Liver (tissue), 3 donors: ENCODE measurements at regions not wholly inside any gene's neighbourhood (a gene's known extent, or its start where the extent isn't known, plus 50 kb on each side); places are given as distances from the start of the nearest gene placed in this dataset.

Experiments
- HNF4A ChIP-seq, 2 donors: conservative IDR thresholded peaks; 2 replicates each; pipeline ENCODE4 v1.6.1; 2016; ENCODE audit warnings: antibody characterized with exemption in 2 of 2, mild to moderate bottlenecking in 2 of 2
- JUND ChIP-seq, 2 donors: IDR thresholded peaks; 2 replicates each; pipeline ENCODE4 v1.6.1; 2016; ENCODE audit warnings: antibody characterized with exemption in 2 of 2
- RAD21 ChIP-seq, 2 donors: IDR thresholded peaks; 2 replicates each; pipeline ENCODE4 v1.6.1; 2016; ENCODE audit warnings: antibody characterized with exemption in 2 of 2, mild to moderate bottlenecking in 2 of 2
- SP1 ChIP-seq: IDR thresholded peaks from 2 replicates; pipeline ENCODE4 v1.6.1; 2018; ENCODE audit warnings: antibody characterized with exemption, mild to moderate bottlenecking
- TAF1 ChIP-seq: conservative IDR thresholded peaks from 2 replicates; pipeline ENCODE4 v1.6.1; 2016; ENCODE audit warnings: antibody characterized with exemption, mild to moderate bottlenecking
- YY1 ChIP-seq: IDR thresholded peaks from 2 replicates; pipeline ENCODE4 v1.6.1; 2016; ENCODE audit warnings: antibody characterized with exemption, mild to moderate bottlenecking
- TF ChIP-seq, protein P1 (sequence below): fragments of 150-350 bp; IDR thresholded peaks from 2 replicates; pipeline ENCODE4 v1.5.1; 2017; ENCODE audit warnings: improper control_type of control experiment, low read depth, low read length; ENCODE audit not compliant: missing input control
- TF ChIP-seq, protein P2 (sequence below): IDR thresholded peaks from 2 replicates; pipeline ENCODE4 v1.6.1; 2016; ENCODE audit warnings: antibody characterized with exemption
- TF ChIP-seq, protein P3 (sequence below): IDR thresholded peaks from 2 replicates; pipeline ENCODE4 v1.6.1; 2016; ENCODE audit warnings: antibody characterized with exemption
- TF ChIP-seq, protein P4 (sequence below): IDR thresholded peaks from 2 replicates; pipeline ENCODE4 v1.6.1; 2016; ENCODE audit warnings: antibody characterized with exemption, mild to moderate bottlenecking
- TF ChIP-seq, protein P5 (sequence below): IDR thresholded peaks from 2 replicates; pipeline ENCODE4 v1.6.1; 2016; ENCODE audit warnings: antibody characterized with exemption
- donor health status: healthy.
- donor health status: healthy.

DNA sequence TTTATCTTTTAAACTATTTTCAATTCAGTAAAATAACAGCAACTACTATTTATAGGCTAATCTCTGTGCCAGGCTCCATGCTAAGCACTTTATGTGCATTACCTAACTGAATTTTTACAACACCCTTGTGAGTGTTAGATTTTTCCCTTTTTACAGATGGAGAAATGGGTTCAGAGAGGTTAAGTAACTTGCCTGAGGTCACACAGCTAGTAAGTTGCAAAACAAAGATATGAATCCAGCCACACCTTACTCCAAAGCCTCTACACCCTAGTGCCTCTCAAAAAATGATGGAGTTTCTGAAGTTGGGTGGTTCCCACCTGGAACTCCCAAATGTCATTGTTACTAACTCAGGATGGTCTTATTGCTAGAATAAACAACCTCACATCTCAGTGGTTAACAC lies 60.8 kb downstream of the RHOB start:
- TF ChIP-seq, protein P1, sequence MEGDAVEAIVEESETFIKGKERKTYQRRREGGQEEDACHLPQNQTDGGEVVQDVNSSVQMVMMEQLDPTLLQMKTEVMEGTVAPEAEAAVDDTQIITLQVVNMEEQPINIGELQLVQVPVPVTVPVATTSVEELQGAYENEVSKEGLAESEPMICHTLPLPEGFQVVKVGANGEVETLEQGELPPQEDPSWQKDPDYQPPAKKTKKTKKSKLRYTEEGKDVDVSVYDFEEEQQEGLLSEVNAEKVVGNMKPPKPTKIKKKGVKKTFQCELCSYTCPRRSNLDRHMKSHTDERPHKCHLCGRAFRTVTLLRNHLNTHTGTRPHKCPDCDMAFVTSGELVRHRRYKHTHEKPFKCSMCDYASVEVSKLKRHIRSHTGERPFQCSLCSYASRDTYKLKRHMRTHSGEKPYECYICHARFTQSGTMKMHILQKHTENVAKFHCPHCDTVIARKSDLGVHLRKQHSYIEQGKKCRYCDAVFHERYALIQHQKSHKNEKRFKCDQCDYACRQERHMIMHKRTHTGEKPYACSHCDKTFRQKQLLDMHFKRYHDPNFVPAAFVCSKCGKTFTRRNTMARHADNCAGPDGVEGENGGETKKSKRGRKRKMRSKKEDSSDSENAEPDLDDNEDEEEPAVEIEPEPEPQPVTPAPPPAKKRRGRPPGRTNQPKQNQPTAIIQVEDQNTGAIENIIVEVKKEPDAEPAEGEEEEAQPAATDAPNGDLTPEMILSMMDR: no peak
- TF ChIP-seq SP1 (no peak), HNF4A (conservative IDR thresholded peaks at IDR 0.05) (no peak), YY1 (no peak), RAD21 (IDR thresholded peaks at IDR 0.05) (no peak), TAF1 (no peak), JUND (IDR thresholded peaks at IDR 0.05) (no peak)
- TF ChIP-seq, protein P2, sequence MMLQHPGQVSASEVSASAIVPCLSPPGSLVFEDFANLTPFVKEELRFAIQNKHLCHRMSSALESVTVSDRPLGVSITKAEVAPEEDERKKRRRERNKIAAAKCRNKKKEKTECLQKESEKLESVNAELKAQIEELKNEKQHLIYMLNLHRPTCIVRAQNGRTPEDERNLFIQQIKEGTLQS: no peak
- TF ChIP-seq, protein P3, sequence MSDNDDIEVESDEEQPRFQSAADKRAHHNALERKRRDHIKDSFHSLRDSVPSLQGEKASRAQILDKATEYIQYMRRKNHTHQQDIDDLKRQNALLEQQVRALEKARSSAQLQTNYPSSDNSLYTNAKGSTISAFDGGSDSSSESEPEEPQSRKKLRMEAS: no peak
- TF ChIP-seq, protein P4, sequence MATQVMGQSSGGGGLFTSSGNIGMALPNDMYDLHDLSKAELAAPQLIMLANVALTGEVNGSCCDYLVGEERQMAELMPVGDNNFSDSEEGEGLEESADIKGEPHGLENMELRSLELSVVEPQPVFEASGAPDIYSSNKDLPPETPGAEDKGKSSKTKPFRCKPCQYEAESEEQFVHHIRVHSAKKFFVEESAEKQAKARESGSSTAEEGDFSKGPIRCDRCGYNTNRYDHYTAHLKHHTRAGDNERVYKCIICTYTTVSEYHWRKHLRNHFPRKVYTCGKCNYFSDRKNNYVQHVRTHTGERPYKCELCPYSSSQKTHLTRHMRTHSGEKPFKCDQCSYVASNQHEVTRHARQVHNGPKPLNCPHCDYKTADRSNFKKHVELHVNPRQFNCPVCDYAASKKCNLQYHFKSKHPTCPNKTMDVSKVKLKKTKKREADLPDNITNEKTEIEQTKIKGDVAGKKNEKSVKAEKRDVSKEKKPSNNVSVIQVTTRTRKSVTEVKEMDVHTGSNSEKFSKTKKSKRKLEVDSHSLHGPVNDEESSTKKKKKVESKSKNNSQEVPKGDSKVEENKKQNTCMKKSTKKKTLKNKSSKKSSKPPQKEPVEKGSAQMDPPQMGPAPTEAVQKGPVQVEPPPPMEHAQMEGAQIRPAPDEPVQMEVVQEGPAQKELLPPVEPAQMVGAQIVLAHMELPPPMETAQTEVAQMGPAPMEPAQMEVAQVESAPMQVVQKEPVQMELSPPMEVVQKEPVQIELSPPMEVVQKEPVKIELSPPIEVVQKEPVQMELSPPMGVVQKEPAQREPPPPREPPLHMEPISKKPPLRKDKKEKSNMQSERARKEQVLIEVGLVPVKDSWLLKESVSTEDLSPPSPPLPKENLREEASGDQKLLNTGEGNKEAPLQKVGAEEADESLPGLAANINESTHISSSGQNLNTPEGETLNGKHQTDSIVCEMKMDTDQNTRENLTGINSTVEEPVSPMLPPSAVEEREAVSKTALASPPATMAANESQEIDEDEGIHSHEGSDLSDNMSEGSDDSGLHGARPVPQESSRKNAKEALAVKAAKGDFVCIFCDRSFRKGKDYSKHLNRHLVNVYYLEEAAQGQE: no peak
- TF ChIP-seq, protein P5, sequence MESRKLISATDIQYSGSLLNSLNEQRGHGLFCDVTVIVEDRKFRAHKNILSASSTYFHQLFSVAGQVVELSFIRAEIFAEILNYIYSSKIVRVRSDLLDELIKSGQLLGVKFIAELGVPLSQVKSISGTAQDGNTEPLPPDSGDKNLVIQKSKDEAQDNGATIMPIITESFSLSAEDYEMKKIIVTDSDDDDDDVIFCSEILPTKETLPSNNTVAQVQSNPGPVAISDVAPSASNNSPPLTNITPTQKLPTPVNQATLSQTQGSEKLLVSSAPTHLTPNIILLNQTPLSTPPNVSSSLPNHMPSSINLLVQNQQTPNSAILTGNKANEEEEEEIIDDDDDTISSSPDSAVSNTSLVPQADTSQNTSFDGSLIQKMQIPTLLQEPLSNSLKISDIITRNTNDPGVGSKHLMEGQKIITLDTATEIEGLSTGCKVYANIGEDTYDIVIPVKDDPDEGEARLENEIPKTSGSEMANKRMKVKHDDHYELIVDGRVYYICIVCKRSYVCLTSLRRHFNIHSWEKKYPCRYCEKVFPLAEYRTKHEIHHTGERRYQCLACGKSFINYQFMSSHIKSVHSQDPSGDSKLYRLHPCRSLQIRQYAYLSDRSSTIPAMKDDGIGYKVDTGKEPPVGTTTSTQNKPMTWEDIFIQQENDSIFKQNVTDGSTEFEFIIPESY: no peak
